ENCODE measurements at regions not wholly inside any gene's neighbourhood (a gene's known extent, or its start where the extent isn't known, plus 50 kb on each side); places are given as distances from the start of the nearest gene placed in this dataset.

GRCh38 chr5:79871364-79872120 lies 119.5 kb downstream of the MTX3 start:
- TF ChIP-seq EZH2 (IDR thresholded peaks at IDR 0.05; ENCODE audit: borderline replicate concordance, low read length): no peak
- TF ChIP-seq, protein P1, sequence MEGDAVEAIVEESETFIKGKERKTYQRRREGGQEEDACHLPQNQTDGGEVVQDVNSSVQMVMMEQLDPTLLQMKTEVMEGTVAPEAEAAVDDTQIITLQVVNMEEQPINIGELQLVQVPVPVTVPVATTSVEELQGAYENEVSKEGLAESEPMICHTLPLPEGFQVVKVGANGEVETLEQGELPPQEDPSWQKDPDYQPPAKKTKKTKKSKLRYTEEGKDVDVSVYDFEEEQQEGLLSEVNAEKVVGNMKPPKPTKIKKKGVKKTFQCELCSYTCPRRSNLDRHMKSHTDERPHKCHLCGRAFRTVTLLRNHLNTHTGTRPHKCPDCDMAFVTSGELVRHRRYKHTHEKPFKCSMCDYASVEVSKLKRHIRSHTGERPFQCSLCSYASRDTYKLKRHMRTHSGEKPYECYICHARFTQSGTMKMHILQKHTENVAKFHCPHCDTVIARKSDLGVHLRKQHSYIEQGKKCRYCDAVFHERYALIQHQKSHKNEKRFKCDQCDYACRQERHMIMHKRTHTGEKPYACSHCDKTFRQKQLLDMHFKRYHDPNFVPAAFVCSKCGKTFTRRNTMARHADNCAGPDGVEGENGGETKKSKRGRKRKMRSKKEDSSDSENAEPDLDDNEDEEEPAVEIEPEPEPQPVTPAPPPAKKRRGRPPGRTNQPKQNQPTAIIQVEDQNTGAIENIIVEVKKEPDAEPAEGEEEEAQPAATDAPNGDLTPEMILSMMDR (IDR thresholded peaks at IDR 0.05; ENCODE audit: low read length): no peak
- H3F3A ChIP-seq (ENCODE audit: insufficient read depth, low read length): no peaks in the 10 kb centered on the region
- no peaks in the 10 kb centered on the region for H4K20me1 ChIP-seq (ENCODE audit: insufficient read depth, low read length)
- H3K4me2 ChIP-seq (ENCODE audit: low read length): no peak overlapping the region
- H3K36me3 ChIP-seq (ENCODE audit: insufficient read depth, low read length): no peaks in the 10 kb centered on the region
- no peaks in the 10 kb centered on the region for H3K9me2 ChIP-seq (ENCODE audit: low read depth, low read length)
- H3K27ac ChIP-seq (ENCODE audit: low read depth, low read length, poor library complexity, severe bottlenecking): no peak overlapping the region
- H3K27me3 ChIP-seq (ENCODE audit: insufficient read depth, low read length): no peaks in the 10 kb centered on the region
- no peaks in the 10 kb centered on the region for H3K9me3 ChIP-seq (ENCODE audit: low read length)
- no peak overlapping the region for H2AFZ ChIP-seq (ENCODE audit: low read length)
- no peak overlapping the region for H3K9ac ChIP-seq (ENCODE audit: low read length)
- no peaks in the 10 kb centered on the region for H3K79me2 ChIP-seq (ENCODE audit: insufficient read depth, low read length)
- H3K4me3 ChIP-seq (ENCODE audit: low read depth, low read length, poor library complexity, severe bottlenecking): no peak overlapping the region
- H3K4me1 ChIP-seq (ENCODE audit: insufficient read depth, low read length, severe bottlenecking): no peaks in the 10 kb centered on the region

DNA sequence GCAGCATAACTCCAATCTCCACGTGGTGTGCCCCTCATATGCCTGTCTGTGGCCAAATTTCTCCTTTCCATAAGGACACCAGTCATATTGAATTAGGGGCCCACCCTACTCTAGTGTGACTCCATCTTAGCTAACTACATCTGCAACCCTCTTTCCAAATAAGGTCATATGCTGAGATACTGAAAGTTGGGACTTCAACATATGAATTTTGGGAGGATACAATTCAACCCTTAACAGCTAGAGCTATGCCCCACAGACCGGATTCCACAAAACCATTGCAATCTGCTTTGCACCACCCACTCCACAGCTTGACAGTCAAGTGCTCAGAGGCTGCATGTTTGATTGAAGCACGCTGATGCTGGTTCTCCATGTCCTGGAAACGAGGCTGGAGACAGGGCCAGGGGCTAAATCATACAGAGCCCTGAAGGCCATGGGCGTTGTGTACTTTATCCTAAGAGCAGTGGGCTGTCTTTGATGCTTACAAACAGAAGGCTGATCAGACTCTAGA lies 122.8 kb downstream of the MTX3 start:
- no peak overlapping the region for H3K4me3 ChIP-seq (ENCODE audit: low read depth, low read length, poor library complexity, severe bottlenecking)

GRCh38 chr5:79865579-79865978 lies 125.5 kb downstream of the MTX3 start:
- no peaks in the 10 kb centered on the region for H3F3A ChIP-seq (ENCODE audit: insufficient read depth, low read length)
- no peaks in the 10 kb centered on the region for H3K79me2 ChIP-seq (ENCODE audit: insufficient read depth, low read length)
- H3K27me3 ChIP-seq (ENCODE audit: insufficient read depth, low read length): no peaks in the 10 kb centered on the region
- no peak for TF ChIP-seq EZH2 (IDR thresholded peaks at IDR 0.05; ENCODE audit: borderline replicate concordance, low read length)
- TF ChIP-seq, protein P1 (IDR thresholded peaks at IDR 0.05; ENCODE audit: low read length): no peak
- H4K20me1 ChIP-seq (ENCODE audit: insufficient read depth, low read length): no peaks in the 10 kb centered on the region
- no peaks in the 10 kb centered on the region for H3K9me2 ChIP-seq (ENCODE audit: low read depth, low read length)
- no peaks in the 10 kb centered on the region for H3K36me3 ChIP-seq (ENCODE audit: insufficient read depth, low read length)
- no peak overlapping the region for H2AFZ ChIP-seq (ENCODE audit: low read length)
- H3K4me2 ChIP-seq (ENCODE audit: low read length): no peak overlapping the region
- no peaks in the 10 kb centered on the region for H3K4me1 ChIP-seq (ENCODE audit: insufficient read depth, low read length, severe bottlenecking)
- H3K4me3 ChIP-seq (ENCODE audit: low read depth, low read length, poor library complexity, severe bottlenecking): no peak overlapping the region
- 0 out of 2 replicates have a peak, but pooled peaks cover 2% of the 10 kb centered on the region for H3K9me3 ChIP-seq (ENCODE audit: low read length)
- H3K27ac ChIP-seq (ENCODE audit: low read depth, low read length, poor library complexity, severe bottlenecking): no peak overlapping the region
- H3K9ac ChIP-seq (ENCODE audit: low read length): no peak overlapping the region

More for the DNA sequence above, 122.8 kb downstream of the MTX3 start:
- no peaks in the 10 kb centered on the region for H4K20me1 ChIP-seq (ENCODE audit: insufficient read depth, low read length)
- TF ChIP-seq, protein P1 (IDR thresholded peaks at IDR 0.05; ENCODE audit: low read length): no peak
- TF ChIP-seq EZH2 (IDR thresholded peaks at IDR 0.05; ENCODE audit: borderline replicate concordance, low read length): no peak
- no peaks in the 10 kb centered on the region for H3K9me2 ChIP-seq (ENCODE audit: low read depth, low read length)
- H2AFZ ChIP-seq (ENCODE audit: low read length): no peak overlapping the region
- no peaks in the 10 kb centered on the region for H3F3A ChIP-seq (ENCODE audit: insufficient read depth, low read length)
- H3K4me2 ChIP-seq (ENCODE audit: low read length): no peak overlapping the region
- no peak overlapping the region for H3K9ac ChIP-seq (ENCODE audit: low read length)
- H3K9me3 ChIP-seq (ENCODE audit: low read length): no peaks in the 10 kb centered on the region
- H3K27ac ChIP-seq (ENCODE audit: low read depth, low read length, poor library complexity, severe bottlenecking): no peak overlapping the region
- H3K27me3 ChIP-seq (ENCODE audit: insufficient read depth, low read length): no peaks in the 10 kb centered on the region
- H3K79me2 ChIP-seq (ENCODE audit: insufficient read depth, low read length): no peaks in the 10 kb centered on the region
- H3K4me1 ChIP-seq (ENCODE audit: insufficient read depth, low read length, severe bottlenecking): no peaks in the 10 kb centered on the region
- H3K36me3 ChIP-seq (ENCODE audit: insufficient read depth, low read length): no peaks in the 10 kb centered on the region

All from OCI-LY1 (cell line).